ENCODE measurements at regions not wholly inside any gene's neighbourhood (a gene's known extent, or its start where the extent isn't known, plus 50 kb on each side); places are given as distances from the start of the nearest gene placed in this dataset.

DNA sequence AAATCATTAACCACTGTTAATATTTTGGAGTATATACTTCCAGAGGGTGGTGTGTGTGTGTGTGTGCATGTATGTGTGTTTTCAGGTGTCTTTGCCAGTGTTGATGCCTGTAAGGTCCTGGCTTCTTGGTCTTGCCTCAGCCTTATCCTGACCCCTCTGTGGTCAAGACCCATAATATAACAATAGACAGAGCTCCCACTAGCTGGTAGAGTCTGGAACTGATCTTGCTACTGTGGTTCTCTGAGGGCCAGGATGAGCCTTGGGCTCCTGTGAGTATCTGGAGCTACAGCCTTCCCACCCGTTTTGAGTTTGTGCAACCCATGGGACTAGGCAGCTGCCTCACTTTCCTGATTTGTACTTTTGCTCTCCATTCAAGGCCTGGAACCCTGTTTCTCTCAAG, 191.0 kb downstream of the IBTK start:
- Histone ChIP-seq H4K20me1 (ENCODE audit: control insufficient read depth, insufficient read depth, insufficient read length) (no peaks in the 10 kb centered on the region), H2BK120ac (ENCODE audit: low read depth, low read length, poor library complexity, severe bottlenecking) (no peak overlapping the region), H3K27me3 (ENCODE audit: insufficient read depth, low read length) (no peaks in the 10 kb centered on the region), H2AFZ (ENCODE audit: low read length) (no peak overlapping the region), H3K9me3 (ENCODE audit: control insufficient read depth, low read depth, low read length) (no peaks in the 10 kb centered on the region), H3K4me1 (ENCODE audit: insufficient read depth, low read length) (no peaks in the 10 kb centered on the region), H2BK20ac (ENCODE audit: low read depth, low read length, poor library complexity, severe bottlenecking) (no peak overlapping the region), H3K79me1 (ENCODE audit: insufficient read depth, low read depth, low read length, poor library complexity, severe bottlenecking) (no peaks in the 10 kb centered on the region), H4K8ac (replicated peaks; ENCODE audit: insufficient read length, low read depth, low read length) (no peak overlapping the region), H2BK5ac (ENCODE audit: insufficient read length, low read length) (no peak overlapping the region), H4K5ac (ENCODE audit: insufficient read length, low read depth, low read length) (no peak overlapping the region), H3K23me2 (ENCODE audit: insufficient read length, low read depth, low read length, poor library complexity, severe bottlenecking) (no peaks in the 10 kb centered on the region), H3K14ac (ENCODE audit: insufficient read depth, low read length) (no peak overlapping the region; the same call in 1 of the 2 replicates), H3K4ac (ENCODE audit: low read depth, low read length) (no peak overlapping the region), H3T11ph (ENCODE audit: low read length) (no peak overlapping the region), H3K56ac (ENCODE audit: insufficient read length, low read depth, low read length) (no peak overlapping the region), H3K79me2 (ENCODE audit: insufficient read depth, low read length) (no peaks in the 10 kb centered on the region), H3K18ac (ENCODE audit: insufficient read length, low read depth, low read length) (no peak overlapping the region), H2BK15ac (ENCODE audit: low read depth, low read length) (no peak overlapping the region), H3K27ac (ENCODE audit: insufficient read length, low read depth, low read length) (no peak overlapping the region), H3K23ac (ENCODE audit: insufficient read length, low read depth, low read length) (no peak overlapping the region), H3K9ac (ENCODE audit: extremely low read depth, insufficient read length, low read length) (no peak overlapping the region), H4K91ac (ENCODE audit: insufficient read length, low read depth, low read length) (no peak overlapping the region), H2BK12ac (ENCODE audit: insufficient read length, low read depth, low read length) (no peak overlapping the region), H2AK5ac (ENCODE audit: insufficient read length, low read length) (no peak overlapping the region), H3K4me2 (ENCODE audit: insufficient read depth, insufficient read length, low read length) (no peak overlapping the region)
- no CpG with 5 or more reads among the region's 1 CpG for WGBS (ENCODE audit: extremely low coverage, insufficient read length, low lambda C conversion rate)
- no peak overlapping the region for H3K27ac Mint-ChIP-seq
- no peaks in the 10 kb centered on the region for H3K27me3 Mint-ChIP-seq (ENCODE audit: low read depth)
- no peaks in the 10 kb centered on the region for H3K9me3 Mint-ChIP-seq
- H3K4me3 Mint-ChIP-seq = no peak overlapping the region
- TF ChIP-seq, protein P1, sequence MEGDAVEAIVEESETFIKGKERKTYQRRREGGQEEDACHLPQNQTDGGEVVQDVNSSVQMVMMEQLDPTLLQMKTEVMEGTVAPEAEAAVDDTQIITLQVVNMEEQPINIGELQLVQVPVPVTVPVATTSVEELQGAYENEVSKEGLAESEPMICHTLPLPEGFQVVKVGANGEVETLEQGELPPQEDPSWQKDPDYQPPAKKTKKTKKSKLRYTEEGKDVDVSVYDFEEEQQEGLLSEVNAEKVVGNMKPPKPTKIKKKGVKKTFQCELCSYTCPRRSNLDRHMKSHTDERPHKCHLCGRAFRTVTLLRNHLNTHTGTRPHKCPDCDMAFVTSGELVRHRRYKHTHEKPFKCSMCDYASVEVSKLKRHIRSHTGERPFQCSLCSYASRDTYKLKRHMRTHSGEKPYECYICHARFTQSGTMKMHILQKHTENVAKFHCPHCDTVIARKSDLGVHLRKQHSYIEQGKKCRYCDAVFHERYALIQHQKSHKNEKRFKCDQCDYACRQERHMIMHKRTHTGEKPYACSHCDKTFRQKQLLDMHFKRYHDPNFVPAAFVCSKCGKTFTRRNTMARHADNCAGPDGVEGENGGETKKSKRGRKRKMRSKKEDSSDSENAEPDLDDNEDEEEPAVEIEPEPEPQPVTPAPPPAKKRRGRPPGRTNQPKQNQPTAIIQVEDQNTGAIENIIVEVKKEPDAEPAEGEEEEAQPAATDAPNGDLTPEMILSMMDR (conservative IDR thresholded peaks at IDR 0.05) = no peak
- H3K4me1 Mint-ChIP-seq = no peaks in the 10 kb centered on the region
- H3K36me3 Mint-ChIP-seq (ENCODE audit: insufficient read depth in 1 of 3, low read depth in 3 of 3) = no peaks in the 10 kb centered on the region
- no peak for DNase-seq

Measured in H9 (cell line).